ENCODE measurements at regions not wholly inside any gene's neighbourhood (a gene's known extent, or its start where the extent isn't known, plus 50 kb on each side); places are given as distances from the start of the nearest gene placed in this dataset.

DNA sequence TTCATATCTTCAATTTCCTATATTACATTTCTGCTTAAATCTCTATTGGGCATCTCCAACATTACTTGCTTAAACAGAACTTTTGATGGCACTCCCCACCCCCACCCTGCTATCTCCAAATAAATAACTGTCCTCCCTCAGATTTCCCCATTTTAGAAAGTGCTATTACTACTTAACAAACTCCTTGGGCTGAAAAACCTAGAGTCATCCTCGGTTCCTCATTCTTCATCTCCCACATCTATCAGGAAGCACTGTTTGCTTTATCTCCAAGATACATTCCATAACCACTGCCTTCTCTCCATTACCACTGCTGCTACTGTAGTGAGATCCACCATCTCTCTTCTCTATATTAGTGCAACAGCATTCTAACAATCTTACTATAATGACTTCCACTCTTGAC is 150.4 kb upstream of the CYRIA start:
- no peak overlapping the region for H3K27ac ChIP-seq (ENCODE audit: low read depth in 1 of 2, low read length in 2 of 2)
- H3K9me3 ChIP-seq (ENCODE audit: control insufficient read depth in 1 of 2, insufficient read depth in 1 of 2, low read length in 2 of 2): no peaks in the 10 kb centered on the region
- no peaks in the 10 kb centered on the region for H3K36me3 Mint-ChIP-seq (ENCODE audit: low read depth)
- no peaks in the 10 kb centered on the region for H3K4me1 ChIP-seq (ENCODE audit: insufficient read depth, low read length)
- no peaks in the 10 kb centered on the region for H3K27me3 Mint-ChIP-seq
- no peaks in the 10 kb centered on the region for H3K27me3 ChIP-seq (ENCODE audit: control insufficient read depth in 1 of 2, insufficient read depth in 2 of 2, low read length in 2 of 2)
- no peaks in the 10 kb centered on the region for H3K36me3 ChIP-seq (ENCODE audit: insufficient read depth, low read length)
- no peak overlapping the region for H3K27ac Mint-ChIP-seq
- intact Hi-C loops (cut with DNase I, micrococcal nuclease): no loop called here
- DNase-seq (no peak), ATAC-seq (ENCODE audit: poor library complexity) (no peak)
- ChIA-PET CTCF (no interaction called here), POLR2A (no interaction called here)
- H3K4me3 ChIP-seq (ENCODE audit: low read length): no peak overlapping the region
- H3K4me1 Mint-ChIP-seq (ENCODE audit: low read depth): no peaks in the 10 kb centered on the region
- TF ChIP-seq, protein P1, sequence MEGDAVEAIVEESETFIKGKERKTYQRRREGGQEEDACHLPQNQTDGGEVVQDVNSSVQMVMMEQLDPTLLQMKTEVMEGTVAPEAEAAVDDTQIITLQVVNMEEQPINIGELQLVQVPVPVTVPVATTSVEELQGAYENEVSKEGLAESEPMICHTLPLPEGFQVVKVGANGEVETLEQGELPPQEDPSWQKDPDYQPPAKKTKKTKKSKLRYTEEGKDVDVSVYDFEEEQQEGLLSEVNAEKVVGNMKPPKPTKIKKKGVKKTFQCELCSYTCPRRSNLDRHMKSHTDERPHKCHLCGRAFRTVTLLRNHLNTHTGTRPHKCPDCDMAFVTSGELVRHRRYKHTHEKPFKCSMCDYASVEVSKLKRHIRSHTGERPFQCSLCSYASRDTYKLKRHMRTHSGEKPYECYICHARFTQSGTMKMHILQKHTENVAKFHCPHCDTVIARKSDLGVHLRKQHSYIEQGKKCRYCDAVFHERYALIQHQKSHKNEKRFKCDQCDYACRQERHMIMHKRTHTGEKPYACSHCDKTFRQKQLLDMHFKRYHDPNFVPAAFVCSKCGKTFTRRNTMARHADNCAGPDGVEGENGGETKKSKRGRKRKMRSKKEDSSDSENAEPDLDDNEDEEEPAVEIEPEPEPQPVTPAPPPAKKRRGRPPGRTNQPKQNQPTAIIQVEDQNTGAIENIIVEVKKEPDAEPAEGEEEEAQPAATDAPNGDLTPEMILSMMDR (IDR thresholded peaks at IDR 0.05): no peak
- H3K9me3 Mint-ChIP-seq: no peaks in the 10 kb centered on the region
- no peak overlapping the region for H3K4me3 Mint-ChIP-seq

GRCh38 chr2:16813593-16813992 is 148.0 kb upstream of the CYRIA start:
- CTCF ChIA-PET: no interaction called here
- Mint-ChIP-seq H3K27me3 (no peaks in the 10 kb centered on the region), H3K27ac (no peak overlapping the region), H3K4me1 (ENCODE audit: low read depth) (no peaks in the 10 kb centered on the region), H3K9me3 (no peaks in the 10 kb centered on the region), H3K4me3 (no peak overlapping the region), H3K36me3 (ENCODE audit: low read depth) (no peaks in the 10 kb centered on the region)
- TF ChIP-seq, protein P1 (IDR thresholded peaks at IDR 0.05): no peak
- no peaks in the 10 kb centered on the region for H3K27me3 ChIP-seq (ENCODE audit: control insufficient read depth in 1 of 2, insufficient read depth in 2 of 2, low read length in 2 of 2)
- no peaks in the 10 kb centered on the region for H3K4me1 ChIP-seq (ENCODE audit: insufficient read depth, low read length)
- no peaks in the 10 kb centered on the region for H3K9me3 ChIP-seq (ENCODE audit: control insufficient read depth in 1 of 2, insufficient read depth in 1 of 2, low read length in 2 of 2)
- POLR2A ChIA-PET: no interaction called here
- DNase-seq (no peak), ATAC-seq (ENCODE audit: poor library complexity) (no peak)
- no peaks in the 10 kb centered on the region for H3K36me3 ChIP-seq (ENCODE audit: insufficient read depth, low read length)
- intact Hi-C loops (cut with DNase I, micrococcal nuclease): no loop called here
- no peak overlapping the region for H3K27ac ChIP-seq (ENCODE audit: low read depth in 1 of 2, low read length in 2 of 2)
- no peak overlapping the region for H3K4me3 ChIP-seq (ENCODE audit: low read length)

GRCh38 chr2:16798472-16798871 is 132.8 kb upstream of the CYRIA start:
- no peak for ATAC-seq (ENCODE audit: poor library complexity)
- CTCF ChIA-PET: no interaction called here

More at GRCh38 chr2:16798472-16798871, 132.8 kb upstream of the CYRIA start:
- Histone ChIP-seq H3K27ac (ENCODE audit: low read depth in 1 of 2, low read length in 2 of 2) (no peak overlapping the region), H3K4me3 (ENCODE audit: low read length) (no peak overlapping the region), H3K4me1 (ENCODE audit: insufficient read depth, low read length) (no peaks in the 10 kb centered on the region), H3K9me3 (ENCODE audit: control insufficient read depth in 1 of 2, insufficient read depth in 1 of 2, low read length in 2 of 2) (no peaks in the 10 kb centered on the region), H3K27me3 (ENCODE audit: control insufficient read depth in 1 of 2, insufficient read depth in 2 of 2, low read length in 2 of 2) (no peaks in the 10 kb centered on the region), H3K36me3 (ENCODE audit: insufficient read depth, low read length) (no peaks in the 10 kb centered on the region)
- no peaks in the 10 kb centered on the region for H3K4me1 Mint-ChIP-seq (ENCODE audit: low read depth)
- H3K4me3 Mint-ChIP-seq: no peak overlapping the region
- peaks cover 2% of the 10 kb centered on the region for H3K9me3 Mint-ChIP-seq
- POLR2A ChIA-PET: no interaction called here
- no peak for DNase-seq
- intact Hi-C loops (cut with DNase I, micrococcal nuclease): no loop called here
- TF ChIP-seq, protein P1 (IDR thresholded peaks at IDR 0.05): no peak
- no peak overlapping the region for H3K27ac Mint-ChIP-seq
- H3K36me3 Mint-ChIP-seq (ENCODE audit: low read depth): no peaks in the 10 kb centered on the region
- no peaks in the 10 kb centered on the region for H3K27me3 Mint-ChIP-seq
